ENCODE measurements at regions not wholly inside any gene's neighbourhood (a gene's known extent, or its start where the extent isn't known, plus 50 kb on each side); places are given as distances from the start of the nearest gene placed in this dataset.

DNA sequence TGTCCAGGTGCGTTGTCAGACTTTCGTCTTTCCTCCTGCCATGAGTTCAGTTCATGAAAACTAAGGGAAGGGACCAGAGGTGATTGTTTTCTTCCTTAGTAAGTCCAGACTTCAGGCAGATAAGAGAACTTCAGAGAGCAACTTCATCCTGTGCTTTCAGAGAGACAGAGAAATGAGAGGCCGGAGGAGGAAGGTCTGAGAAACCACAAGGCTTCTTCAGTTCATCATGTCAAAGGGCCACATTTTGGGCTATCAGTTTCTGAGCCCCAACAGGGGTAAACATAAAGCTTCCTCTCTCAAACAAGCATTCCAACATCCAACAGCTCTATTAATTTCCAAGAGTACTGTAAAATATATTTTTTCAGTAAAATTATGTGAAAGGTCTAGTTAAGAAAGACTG is 668.4 kb upstream of the NRP1 start:
- no peaks in the 10 kb centered on the region for H3K4me1 Mint-ChIP-seq
- no peaks in the 10 kb centered on the region for H3K36me3 Mint-ChIP-seq
- H3K27ac Mint-ChIP-seq = no peak overlapping the region
- ATAC-seq (ENCODE audit: low read depth) (no peak), DNase-seq (no peak)
- H3K9me3 Mint-ChIP-seq = no peaks in the 10 kb centered on the region
- H3K27me3 Mint-ChIP-seq = no peaks in the 10 kb centered on the region
- POLR2A ChIA-PET = no interaction called here
- no peak overlapping the region for H3K4me3 Mint-ChIP-seq

- Mint-ChIP-seq H3K9me3 (no peaks in the 10 kb centered on the region), H3K36me3 (no peaks in the 10 kb centered on the region), H3K4me1 (no peaks in the 10 kb centered on the region), H3K27ac (no peak overlapping the region), H3K4me3 (no peak overlapping the region), H3K27me3 (no peaks in the 10 kb centered on the region)
- POLR2A ChIA-PET = no interaction called here
- no peak for DNase-seq
- ATAC-seq (ENCODE audit: low read depth) = no peak
Observed at GRCh38 chr10:34001831-34002230, 667.4 kb upstream of the NRP1 start.

- ATAC-seq (ENCODE audit: low read depth) (no peak), DNase-seq (no peak)
- Mint-ChIP-seq H3K4me1 (no peaks in the 10 kb centered on the region), H3K9me3 (no peaks in the 10 kb centered on the region), H3K36me3 (no peaks in the 10 kb centered on the region), H3K4me3 (no peak overlapping the region), H3K27ac (no peak overlapping the region), H3K27me3 (no peaks in the 10 kb centered on the region)
- POLR2A ChIA-PET = no interaction called here
Observed at GRCh38 chr10:34001087-34001580, 666.7 kb upstream of the NRP1 start.

DNA sequence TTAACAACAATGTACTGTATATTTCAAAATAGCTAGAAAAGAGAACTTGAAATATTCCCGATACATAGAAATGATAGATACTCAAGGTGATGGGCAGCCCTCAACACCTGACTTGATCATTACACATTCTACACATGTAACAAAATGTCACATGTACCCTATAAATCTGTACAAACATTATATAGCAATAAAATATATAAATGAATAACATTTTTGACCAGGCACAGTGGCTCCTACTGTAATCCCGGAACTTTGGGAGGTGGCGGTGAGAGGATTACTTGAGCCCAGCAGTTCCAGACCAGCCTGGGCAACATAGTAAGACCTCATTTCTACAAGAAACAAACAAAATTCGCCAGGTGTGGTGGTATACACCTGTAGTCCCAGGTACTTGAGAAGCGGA is 659.5 kb upstream of the NRP1 start:
- no peak overlapping the region for H3K4me3 Mint-ChIP-seq
- H3K36me3 Mint-ChIP-seq = no peaks in the 10 kb centered on the region
- H3K27me3 Mint-ChIP-seq = no peaks in the 10 kb centered on the region
- POLR2A ChIA-PET = no interaction called here
- no peak overlapping the region for H3K27ac Mint-ChIP-seq
- ATAC-seq (ENCODE audit: low read depth) = no peak
- no peaks in the 10 kb centered on the region for H3K4me1 Mint-ChIP-seq
- no peak for DNase-seq
- peaks cover 3% of the 10 kb centered on the region for H3K9me3 Mint-ChIP-seq

- Mint-ChIP-seq H3K4me1 (no peaks in the 10 kb centered on the region), H3K36me3 (no peaks in the 10 kb centered on the region), H3K4me3 (no peak overlapping the region), H3K9me3 (peaks cover 8% of the 10 kb centered on the region), H3K27ac (no peak overlapping the region), H3K27me3 (no peaks in the 10 kb centered on the region)
- POLR2A ChIA-PET = no interaction called here
- no peak for DNase-seq
- ATAC-seq (ENCODE audit: low read depth) = no peak
Observed at GRCh38 chr10:33991924-33992323, 657.5 kb upstream of the NRP1 start.

- ATAC-seq (ENCODE audit: low read depth) (no peak), DNase-seq (no peak)
- H3K27ac Mint-ChIP-seq = no peak overlapping the region
- POLR2A ChIA-PET = no interaction called here
- peaks cover 8% of the 10 kb centered on the region for H3K9me3 Mint-ChIP-seq
- no peaks in the 10 kb centered on the region for H3K4me1 Mint-ChIP-seq
- no peak overlapping the region for H3K4me3 Mint-ChIP-seq
- no peaks in the 10 kb centered on the region for H3K27me3 Mint-ChIP-seq
- no peaks in the 10 kb centered on the region for H3K36me3 Mint-ChIP-seq
Observed at GRCh38 chr10:33986515-33986914, 652.0 kb upstream of the NRP1 start.

DNA sequence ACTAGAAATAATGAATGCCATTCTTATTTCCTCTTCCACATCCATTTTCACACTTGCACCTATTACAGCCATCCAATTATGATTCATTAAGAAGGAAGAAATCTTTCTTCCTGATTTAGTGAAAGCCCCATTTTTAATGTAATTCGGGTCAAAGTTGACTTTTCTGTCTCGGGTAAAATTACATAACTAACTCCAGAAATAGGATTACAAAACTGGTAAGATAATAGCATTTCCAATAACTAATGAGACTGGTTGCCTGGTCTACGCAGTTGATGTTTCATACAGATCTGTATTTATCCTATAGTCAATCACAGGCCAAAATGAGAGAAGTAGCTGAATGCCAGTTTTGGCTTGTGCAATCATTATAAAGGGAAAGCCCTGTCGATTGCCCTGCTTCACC is 651.5 kb upstream of the NRP1 start:
- no peak for DNase-seq
- peaks cover 7% of the 10 kb centered on the region for H3K9me3 Mint-ChIP-seq
- no peak overlapping the region for H3K27ac Mint-ChIP-seq
- H3K36me3 Mint-ChIP-seq = no peaks in the 10 kb centered on the region
- ATAC-seq (ENCODE audit: low read depth) = no peak
- no peaks in the 10 kb centered on the region for H3K4me1 Mint-ChIP-seq
- POLR2A ChIA-PET = no interaction called here
- no peak overlapping the region for H3K4me3 Mint-ChIP-seq
- no peaks in the 10 kb centered on the region for H3K27me3 Mint-ChIP-seq

DNA sequence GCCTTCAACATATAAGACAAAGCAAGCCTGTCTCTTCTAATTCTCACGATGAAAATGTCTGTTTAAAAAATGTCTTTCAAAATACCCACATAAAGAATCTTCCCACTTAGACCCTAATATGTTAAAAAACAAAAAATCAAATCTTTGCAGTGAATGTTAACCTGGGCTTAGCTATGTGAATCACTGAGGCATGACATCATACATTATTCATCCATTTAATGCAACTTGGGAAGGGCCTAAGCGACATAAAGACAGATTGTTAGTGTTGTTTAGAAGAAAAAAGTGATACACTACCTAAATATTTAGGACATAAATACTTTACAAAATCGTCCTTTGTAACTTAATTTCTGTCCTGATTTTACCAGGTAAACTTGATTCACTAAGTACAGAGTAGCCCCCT is 648.5 kb upstream of the NRP1 start:
- Mint-ChIP-seq H3K9me3 (no peaks in the 10 kb centered on the region), H3K4me3 (no peak overlapping the region), H3K27me3 (no peaks in the 10 kb centered on the region), H3K4me1 (no peaks in the 10 kb centered on the region), H3K36me3 (no peaks in the 10 kb centered on the region), H3K27ac (no peak overlapping the region)
- ATAC-seq (ENCODE audit: low read depth) (no peak), DNase-seq (no peak)
- POLR2A ChIA-PET = no interaction called here

GRCh38 chr10:33981301-33981700 is 646.8 kb upstream of the NRP1 start:
- ATAC-seq (ENCODE audit: low read depth) = no peak

DNA sequence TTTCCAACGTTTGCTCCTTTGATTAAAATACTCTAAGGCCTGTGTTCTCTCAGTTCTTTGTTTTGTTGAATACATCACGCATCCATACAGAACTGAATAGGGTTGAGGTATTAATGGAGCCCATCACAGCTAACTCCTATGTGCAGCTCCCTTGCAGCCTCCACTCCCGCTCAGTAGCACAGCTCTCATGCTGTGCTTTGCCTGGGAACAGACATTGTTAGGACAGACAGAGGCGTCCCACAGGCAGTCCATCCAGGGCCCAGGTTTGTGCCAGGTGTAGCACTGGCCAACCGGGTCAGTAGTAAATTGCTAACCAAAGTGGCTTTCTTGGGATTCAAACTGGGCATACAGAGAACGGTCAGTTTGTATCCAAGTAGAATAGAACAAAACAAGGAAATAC is 644.7 kb upstream of the NRP1 start:
- no peaks in the 10 kb centered on the region for H3K36me3 Mint-ChIP-seq
- no peak overlapping the region for H3K27ac Mint-ChIP-seq
- H3K27me3 Mint-ChIP-seq = no peaks in the 10 kb centered on the region
- no peaks in the 10 kb centered on the region for H3K9me3 Mint-ChIP-seq
- DNase-seq = no peak
- no peak overlapping the region for H3K4me3 Mint-ChIP-seq
- no peaks in the 10 kb centered on the region for H3K4me1 Mint-ChIP-seq
- POLR2A ChIA-PET = no interaction called here
- ATAC-seq (ENCODE audit: low read depth) = no peak

More at GRCh38 chr10:33981301-33981700, 646.8 kb upstream of the NRP1 start:
- Mint-ChIP-seq H3K27me3 (no peaks in the 10 kb centered on the region), H3K4me3 (no peak overlapping the region), H3K4me1 (no peaks in the 10 kb centered on the region), H3K36me3 (no peaks in the 10 kb centered on the region), H3K9me3 (no peaks in the 10 kb centered on the region), H3K27ac (no peak overlapping the region)
- no peak for DNase-seq
- POLR2A ChIA-PET = no interaction called here

DNA sequence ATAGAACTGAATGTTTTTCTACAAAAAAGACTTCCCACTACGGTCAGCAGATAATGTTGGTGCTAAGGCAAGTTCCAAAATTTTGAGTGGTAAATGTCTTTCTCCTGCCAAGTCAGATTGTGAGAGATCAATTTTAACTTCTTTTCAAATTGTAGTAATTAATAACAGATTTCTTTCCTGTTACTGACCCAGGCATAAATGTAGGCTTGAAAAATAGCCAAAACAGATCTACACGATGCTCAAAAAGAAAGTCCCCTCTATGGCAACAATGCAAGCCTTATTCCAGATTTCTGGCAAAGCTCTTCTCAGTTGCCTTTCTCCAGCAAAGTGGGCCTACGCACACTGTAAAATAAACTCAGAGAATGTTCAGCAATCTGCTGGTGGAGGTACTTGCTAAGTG is 641.0 kb upstream of the NRP1 start:
- no peak overlapping the region for H3K4me3 Mint-ChIP-seq
- DNase-seq (no peak), ATAC-seq (ENCODE audit: low read depth) (no peak)
- H3K36me3 Mint-ChIP-seq = no peaks in the 10 kb centered on the region
- no peak overlapping the region for H3K27ac Mint-ChIP-seq
- no peaks in the 10 kb centered on the region for H3K9me3 Mint-ChIP-seq
- H3K27me3 Mint-ChIP-seq = no peaks in the 10 kb centered on the region
- no peaks in the 10 kb centered on the region for H3K4me1 Mint-ChIP-seq
- POLR2A ChIA-PET = no interaction called here

DNA sequence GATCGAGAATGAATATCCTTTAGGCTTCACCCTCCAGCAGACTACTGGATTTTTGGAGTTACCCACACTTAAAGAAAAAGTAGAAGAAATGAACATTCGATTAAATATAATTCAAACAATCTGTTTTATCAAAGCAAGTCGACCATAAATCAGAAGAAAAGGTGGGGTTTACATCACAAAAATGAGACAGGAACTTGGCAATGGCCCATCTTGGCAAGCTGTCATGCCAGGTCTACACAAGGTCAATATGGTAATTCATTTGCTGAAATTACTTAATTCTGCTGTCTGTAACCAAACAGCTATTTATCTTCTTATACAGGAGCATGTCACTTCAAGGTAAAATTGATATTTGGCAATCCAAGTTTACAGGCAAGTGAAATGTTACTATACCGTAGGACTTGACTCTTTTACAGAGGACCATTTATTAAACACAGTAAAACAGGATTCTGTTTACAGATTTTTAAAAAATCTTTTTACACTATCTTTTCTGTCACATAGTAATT is 640.6 kb upstream of the NRP1 start:
- Mint-ChIP-seq H3K4me1 (no peaks in the 10 kb centered on the region), H3K27ac (no peak overlapping the region), H3K27me3 (no peaks in the 10 kb centered on the region), H3K4me3 (no peak overlapping the region), H3K9me3 (no peaks in the 10 kb centered on the region), H3K36me3 (no peaks in the 10 kb centered on the region)
- no peak for ATAC-seq (ENCODE audit: low read depth)
- POLR2A ChIA-PET = no interaction called here
- DNase-seq = no peak

DNA sequence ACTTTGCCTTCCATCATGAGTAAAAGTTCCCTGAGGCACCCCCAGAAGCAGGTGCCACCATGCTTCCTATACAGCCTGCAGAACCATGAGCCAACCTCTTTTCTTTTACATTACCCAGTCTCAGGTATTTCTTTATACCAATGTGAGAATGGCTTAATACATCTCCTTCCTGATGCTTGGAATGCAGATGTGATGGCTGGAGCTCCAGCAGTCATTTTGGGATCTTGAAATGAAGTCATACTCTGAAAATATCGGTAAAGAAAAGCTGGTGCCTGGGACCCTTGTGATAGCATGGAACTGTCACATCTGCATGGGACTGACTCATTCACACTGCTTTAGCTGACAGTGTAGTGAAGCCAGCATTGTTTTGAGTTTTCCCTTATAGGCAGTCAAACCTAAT is 634.5 kb upstream of the NRP1 start:
- ATAC-seq (ENCODE audit: low read depth) = no peak
- Mint-ChIP-seq H3K27ac (no peak overlapping the region), H3K4me1 (no peaks in the 10 kb centered on the region), H3K36me3 (no peaks in the 10 kb centered on the region), H3K9me3 (peaks cover 1% of the 10 kb centered on the region), H3K4me3 (no peak overlapping the region), H3K27me3 (no peaks in the 10 kb centered on the region)
- no peak for DNase-seq
- POLR2A ChIA-PET = no interaction called here

GRCh38 chr10:33967606-33968120 is 633.2 kb upstream of the NRP1 start:
- POLR2A ChIA-PET = no interaction called here
- DNase-seq (no peak), ATAC-seq (ENCODE audit: low read depth) (no peak)
- Mint-ChIP-seq H3K4me3 (no peak overlapping the region), H3K27me3 (peaks cover 2% of the 10 kb centered on the region), H3K36me3 (no peaks in the 10 kb centered on the region), H3K27ac (no peak overlapping the region), H3K4me1 (no peaks in the 10 kb centered on the region), H3K9me3 (peaks cover 1% of the 10 kb centered on the region)

DNA sequence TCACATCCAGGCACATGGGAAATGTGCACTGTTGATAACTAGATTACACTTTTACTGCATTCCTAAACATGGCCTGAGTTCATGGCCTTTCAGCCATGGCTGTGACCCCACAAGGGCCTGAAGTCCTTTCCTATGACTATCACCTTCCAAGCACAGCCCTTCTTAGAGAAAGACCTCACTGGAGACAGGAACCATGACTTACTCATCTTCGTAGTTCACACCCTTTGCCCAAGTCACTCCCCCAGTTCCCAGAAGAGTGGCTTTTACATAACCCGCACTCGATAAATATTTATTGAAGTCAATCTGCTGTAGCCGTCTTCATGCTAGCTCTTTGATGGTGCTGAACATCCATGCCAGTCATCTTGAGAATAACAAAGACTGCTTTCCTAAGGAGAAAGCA is 632.5 kb upstream of the NRP1 start:
- POLR2A ChIA-PET = no interaction called here

More for the DNA sequence above, 632.5 kb upstream of the NRP1 start:
- peaks cover 1% of the 10 kb centered on the region for H3K9me3 Mint-ChIP-seq
- no peak for ATAC-seq (ENCODE audit: low read depth)
- H3K4me1 Mint-ChIP-seq = no peaks in the 10 kb centered on the region
- DNase-seq = no peak
- no peak overlapping the region for H3K27ac Mint-ChIP-seq
- H3K4me3 Mint-ChIP-seq = no peak overlapping the region
- H3K36me3 Mint-ChIP-seq = no peaks in the 10 kb centered on the region
- H3K27me3 Mint-ChIP-seq = peaks cover 2% of the 10 kb centered on the region

Data from activated naive CD8-positive, alpha-beta T cell treated with anti-CD3 and anti-CD28 coated beads, Interleukin-2, amount 10 ng/mL, durations not matched to agents 7 days and 5 days (primary cell).